Tibial nerve (tissue), 4 donors: ENCODE measurements at regions not wholly inside any gene's neighbourhood (a gene's known extent, or its start where the extent isn't known, plus 50 kb on each side); places are given as distances from the start of the nearest gene placed in this dataset.

Experiments
- EP300 ChIP-seq, 2 donors: sonication (generic); formaldehyde crosslinking; IDR thresholded peaks; one replicate each; pipeline ENCODE4 v1.6.1; 2017; ENCODE audit warnings: antibody characterized with exemption in 2 of 2, mild to moderate bottlenecking in 1 of 2
- POLR2A ChIP-seq, 2 donors: fragments of 450-650 bp; IDR thresholded peaks; one replicate each; pipeline ENCODE4 v1.6.1; 2017; ENCODE audit warnings: antibody characterized with exemption in 2 of 2, mild to moderate bottlenecking in 2 of 2, moderate library complexity in 2 of 2
- TF ChIP-seq, protein P1 (sequence below), 5 experiments: fragments of 200-600 bp in 3 of 5; fragments of 450-650 bp in 2 of 5; sonication (generic) in 3 of 5; IDR thresholded peaks; one replicate each; pipeline ENCODE4 v1.5.1; 2016 to 2019; ENCODE audit warnings: antibody characterized with exemption in 5 of 5, mild to moderate bottlenecking in 3 of 5, moderate library complexity in 2 of 5

DNA sequence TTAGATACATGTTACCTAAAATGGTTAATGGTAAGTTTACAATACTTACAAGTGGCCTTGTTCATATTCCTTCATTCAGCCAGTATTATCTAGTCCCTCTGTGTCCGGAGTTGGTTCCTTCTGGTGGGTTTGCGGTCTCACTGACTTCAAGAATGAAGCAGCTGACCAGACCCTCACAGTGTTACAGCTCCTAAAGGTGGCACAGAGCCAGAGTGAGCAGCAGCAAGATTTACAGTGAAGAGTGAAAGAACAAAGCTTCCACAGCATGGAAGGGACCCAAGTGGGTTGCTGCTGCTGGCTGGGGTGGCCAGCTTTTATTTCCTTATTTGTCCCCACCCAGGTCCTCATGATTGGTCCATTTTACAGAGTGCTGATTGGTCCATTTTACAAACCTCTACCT lies 916.8 kb downstream of the MCTP2 start:
- no peak for TF ChIP-seq EP300 (IDR thresholded peaks at IDR 0.05)
- TF ChIP-seq POLR2A (IDR thresholded peaks at IDR 0.05) = no peak
- TF ChIP-seq, protein P1, sequence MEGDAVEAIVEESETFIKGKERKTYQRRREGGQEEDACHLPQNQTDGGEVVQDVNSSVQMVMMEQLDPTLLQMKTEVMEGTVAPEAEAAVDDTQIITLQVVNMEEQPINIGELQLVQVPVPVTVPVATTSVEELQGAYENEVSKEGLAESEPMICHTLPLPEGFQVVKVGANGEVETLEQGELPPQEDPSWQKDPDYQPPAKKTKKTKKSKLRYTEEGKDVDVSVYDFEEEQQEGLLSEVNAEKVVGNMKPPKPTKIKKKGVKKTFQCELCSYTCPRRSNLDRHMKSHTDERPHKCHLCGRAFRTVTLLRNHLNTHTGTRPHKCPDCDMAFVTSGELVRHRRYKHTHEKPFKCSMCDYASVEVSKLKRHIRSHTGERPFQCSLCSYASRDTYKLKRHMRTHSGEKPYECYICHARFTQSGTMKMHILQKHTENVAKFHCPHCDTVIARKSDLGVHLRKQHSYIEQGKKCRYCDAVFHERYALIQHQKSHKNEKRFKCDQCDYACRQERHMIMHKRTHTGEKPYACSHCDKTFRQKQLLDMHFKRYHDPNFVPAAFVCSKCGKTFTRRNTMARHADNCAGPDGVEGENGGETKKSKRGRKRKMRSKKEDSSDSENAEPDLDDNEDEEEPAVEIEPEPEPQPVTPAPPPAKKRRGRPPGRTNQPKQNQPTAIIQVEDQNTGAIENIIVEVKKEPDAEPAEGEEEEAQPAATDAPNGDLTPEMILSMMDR (IDR thresholded peaks at IDR 0.05) = no peak
